ENCODE measurements at regions not wholly inside any gene's neighbourhood (a gene's known extent, or its start where the extent isn't known, plus 50 kb on each side); places are given as distances from the start of the nearest gene placed in this dataset.

- Histone ChIP-seq H3K4me3 (ENCODE audit: low read depth in 1 of 2, low read length in 2 of 2) (no peak overlapping the region), H3K36me3 (ENCODE audit: control insufficient read depth in 1 of 2, insufficient read depth in 2 of 2, low read length in 2 of 2) (no peaks in the 10 kb centered on the region), H3K9me3 (ENCODE audit: control insufficient read depth in 1 of 2, low read length in 2 of 2) (no peaks in the 10 kb centered on the region), H3K4me1 (ENCODE audit: control insufficient read depth in 1 of 2, insufficient read depth in 2 of 2, low read length in 2 of 2) (no peaks in the 10 kb centered on the region), H3K27ac (ENCODE audit: low read length) (no peak overlapping the region), H3K27me3 (ENCODE audit: low read depth, low read length) (no peaks in the 10 kb centered on the region)
Observed at GRCh38 chr10:92792661-92793060, 55.7 kb upstream of the EXOC6 start.
